ENCODE measurements at regions not wholly inside any gene's neighbourhood (a gene's known extent, or its start where the extent isn't known, plus 50 kb on each side); places are given as distances from the start of the nearest gene placed in this dataset.
"Not testable (repeated sequence)": the region's sequence is repeated elsewhere in the genome, so short reads cannot be mapped to it uniquely, and the experiment has no call there.

GRCh38 chr18:71045331-71046065, 756.7 kb downstream of the SOCS6 start:
- no peak for DNase-seq

- DNase-seq = no peak
Observed at GRCh38 chr18:71040161-71040560, 751.3 kb downstream of the SOCS6 start.

GRCh38 chr18:71038196-71038595, 749.4 kb downstream of the SOCS6 start:
- no peak for DNase-seq

- no peak for DNase-seq
Observed at GRCh38 chr18:71036783-71037182, 747.9 kb downstream of the SOCS6 start.

- DNase-seq = not testable (repeated sequence)
Observed at GRCh38 chr18:71031296-71032191, 742.7 kb downstream of the SOCS6 start.

GRCh38 chr18:71030085-71030484, 741.2 kb downstream of the SOCS6 start:
- DNase-seq = not testable (repeated sequence)

GRCh38 chr18:71028285-71028762, 739.5 kb downstream of the SOCS6 start:
- no peak for DNase-seq

GRCh38 chr18:71027531-71027930, 738.7 kb downstream of the SOCS6 start:
- no peak for DNase-seq

- DNase-seq = no peak
Observed at GRCh38 chr18:71025505-71026225, 736.8 kb downstream of the SOCS6 start.

GRCh38 chr18:71022389-71022788, 733.5 kb downstream of the SOCS6 start:
- no peak for DNase-seq

- DNase-seq = no peak
Observed at GRCh38 chr18:71021030-71021362, 732.2 kb downstream of the SOCS6 start.

GRCh38 chr18:71020342-71021029, 731.6 kb downstream of the SOCS6 start:
- DNase-seq = no peak

GRCh38 chr18:71018816-71019215, 730.0 kb downstream of the SOCS6 start:
- no peak for DNase-seq

GRCh38 chr18:71012789-71013188, 723.9 kb downstream of the SOCS6 start:
- DNase-seq = no peak

GRCh38 chr18:71011389-71011788, 722.5 kb downstream of the SOCS6 start:
- no peak for DNase-seq

- DNase-seq = no peak
Observed at GRCh38 chr18:71008257-71008656, 719.4 kb downstream of the SOCS6 start.

GRCh38 chr18:71001597-71001996, 712.8 kb downstream of the SOCS6 start:
- DNase-seq = no peak

- DNase-seq = no peak
Observed at GRCh38 chr18:70998490-70998889, 709.6 kb downstream of the SOCS6 start.

GRCh38 chr18:70994116-70994515, 705.3 kb downstream of the SOCS6 start:
- DNase-seq = no peak

- DNase-seq = no peak
Observed at GRCh38 chr18:70991577-70991976, 702.7 kb downstream of the SOCS6 start.

GRCh38 chr18:70985948-70986347, 697.1 kb downstream of the SOCS6 start:
- DNase-seq = no peak

- no peak for DNase-seq
Observed at GRCh38 chr18:70982292-70982691, 693.4 kb downstream of the SOCS6 start.
